ENCODE measurements at regions not wholly inside any gene's neighbourhood (a gene's known extent, or its start where the extent isn't known, plus 50 kb on each side); places are given as distances from the start of the nearest gene placed in this dataset.

- Mint-ChIP-seq H3K36me3 (no peaks in the 10 kb centered on the region), H3K27ac (no peak overlapping the region), H3K27me3 (peaks cover 8% of the 10 kb centered on the region), H3K4me3 (no peak overlapping the region), H3K9me3 (no peaks in the 10 kb centered on the region), H3K4me1 (no peaks in the 10 kb centered on the region)
- DNase-seq: no peak
Observed at GRCh38 chr7:25543798-25544197, 315.5 kb upstream of the NPVF start.

- peaks cover 8% of the 10 kb centered on the region for H3K27me3 Mint-ChIP-seq
- no peak for DNase-seq
- H3K9me3 Mint-ChIP-seq: no peaks in the 10 kb centered on the region
- H3K4me1 Mint-ChIP-seq: no peaks in the 10 kb centered on the region
- no peak overlapping the region for H3K4me3 Mint-ChIP-seq
- H3K36me3 Mint-ChIP-seq: no peaks in the 10 kb centered on the region
- no peak overlapping the region for H3K27ac Mint-ChIP-seq
Observed at GRCh38 chr7:25544254-25544653, 316.0 kb upstream of the NPVF start.

- no peaks in the 10 kb centered on the region for H3K9me3 Mint-ChIP-seq
- no peaks in the 10 kb centered on the region for H3K4me1 Mint-ChIP-seq
- DNase-seq: no peak
- no peak overlapping the region for H3K27ac Mint-ChIP-seq
- no peaks in the 10 kb centered on the region for H3K36me3 Mint-ChIP-seq
- H3K27me3 Mint-ChIP-seq: peaks cover 9% of the 10 kb centered on the region
- no peak overlapping the region for H3K4me3 Mint-ChIP-seq
Observed at GRCh38 chr7:25545124-25546008, 317.1 kb upstream of the NPVF start.

- Mint-ChIP-seq H3K4me1 (no peaks in the 10 kb centered on the region), H3K27ac (no peak overlapping the region), H3K27me3 (peaks cover 18% of the 10 kb centered on the region), H3K9me3 (no peaks in the 10 kb centered on the region), H3K4me3 (no peak overlapping the region), H3K36me3 (no peaks in the 10 kb centered on the region)
- no peak for DNase-seq
Observed at GRCh38 chr7:25546306-25546705, 318.0 kb upstream of the NPVF start.

GRCh38 chr7:25549271-25549921 lies 321.1 kb upstream of the NPVF start:
- Mint-ChIP-seq H3K27me3 (peaks cover 11% of the 10 kb centered on the region), H3K36me3 (no peaks in the 10 kb centered on the region), H3K4me3 (no peak overlapping the region), H3K9me3 (no peaks in the 10 kb centered on the region), H3K4me1 (no peaks in the 10 kb centered on the region), H3K27ac (no peak overlapping the region)
- no peak for DNase-seq

GRCh38 chr7:25550149-25550548 lies 321.9 kb upstream of the NPVF start:
- no peaks in the 10 kb centered on the region for H3K9me3 Mint-ChIP-seq
- no peak overlapping the region for H3K4me3 Mint-ChIP-seq
- H3K27me3 Mint-ChIP-seq: peaks cover 11% of the 10 kb centered on the region
- H3K36me3 Mint-ChIP-seq: no peaks in the 10 kb centered on the region
- H3K27ac Mint-ChIP-seq: no peak overlapping the region
- no peak for DNase-seq
- H3K4me1 Mint-ChIP-seq: no peaks in the 10 kb centered on the region

- Mint-ChIP-seq H3K27ac (no peak overlapping the region), H3K4me3 (no peak overlapping the region), H3K4me1 (peaks cover 9% of the 10 kb centered on the region), H3K9me3 (no peaks in the 10 kb centered on the region), H3K36me3 (no peaks in the 10 kb centered on the region), H3K27me3 (peaks cover 11% of the 10 kb centered on the region)
- no peak for DNase-seq
Observed at GRCh38 chr7:25552998-25553397, 324.7 kb upstream of the NPVF start.

- Mint-ChIP-seq H3K27me3 (peaks cover 11% of the 10 kb centered on the region), H3K36me3 (no peaks in the 10 kb centered on the region), H3K4me1 (peaks cover 9% of the 10 kb centered on the region), H3K27ac (no peak overlapping the region), H3K9me3 (no peaks in the 10 kb centered on the region), H3K4me3 (no peak overlapping the region)
- no peak for DNase-seq
Observed at GRCh38 chr7:25553580-25554291, 325.4 kb upstream of the NPVF start.

GRCh38 chr7:25557379-25557917 lies 329.2 kb upstream of the NPVF start:
- no peaks in the 10 kb centered on the region for H3K27me3 Mint-ChIP-seq
- no peaks in the 10 kb centered on the region for H3K36me3 Mint-ChIP-seq
- no peaks in the 10 kb centered on the region for H3K9me3 Mint-ChIP-seq
- no peak for DNase-seq
- peaks cover 9% of the 10 kb centered on the region for H3K4me1 Mint-ChIP-seq
- H3K4me3 Mint-ChIP-seq: no peak overlapping the region
- H3K27ac Mint-ChIP-seq: no peak overlapping the region

GRCh38 chr7:25557930-25558329 lies 329.6 kb upstream of the NPVF start:
- H3K4me3 Mint-ChIP-seq: no peak overlapping the region
- no peak for DNase-seq
- no peaks in the 10 kb centered on the region for H3K9me3 Mint-ChIP-seq
- H3K27ac Mint-ChIP-seq: no peak overlapping the region
- H3K36me3 Mint-ChIP-seq: no peaks in the 10 kb centered on the region
- H3K27me3 Mint-ChIP-seq: no peaks in the 10 kb centered on the region
- peaks cover 9% of the 10 kb centered on the region for H3K4me1 Mint-ChIP-seq

GRCh38 chr7:25558605-25559004 lies 330.3 kb upstream of the NPVF start:
- H3K9me3 Mint-ChIP-seq: no peaks in the 10 kb centered on the region
- no peaks in the 10 kb centered on the region for H3K27me3 Mint-ChIP-seq
- no peak overlapping the region for H3K4me3 Mint-ChIP-seq
- no peaks in the 10 kb centered on the region for H3K36me3 Mint-ChIP-seq
- no peak overlapping the region for H3K27ac Mint-ChIP-seq
- peaks cover 9% of the 10 kb centered on the region for H3K4me1 Mint-ChIP-seq
- DNase-seq: no peak

- DNase-seq: no peak
- no peaks in the 10 kb centered on the region for H3K9me3 Mint-ChIP-seq
- no peaks in the 10 kb centered on the region for H3K27me3 Mint-ChIP-seq
- no peak overlapping the region for H3K4me3 Mint-ChIP-seq
- H3K4me1 Mint-ChIP-seq: peaks cover 9% of the 10 kb centered on the region
- H3K36me3 Mint-ChIP-seq: no peaks in the 10 kb centered on the region
- H3K27ac Mint-ChIP-seq: no peak overlapping the region
Observed at GRCh38 chr7:25559581-25560367, 331.5 kb upstream of the NPVF start.

- Mint-ChIP-seq H3K9me3 (no peaks in the 10 kb centered on the region), H3K36me3 (no peaks in the 10 kb centered on the region), H3K27me3 (no peaks in the 10 kb centered on the region), H3K4me3 (no peak overlapping the region), H3K27ac (no peak overlapping the region), H3K4me1 (peaks cover 2% of the 10 kb centered on the region)
- DNase-seq: no peak
Observed at GRCh38 chr7:25562673-25563182, 334.4 kb upstream of the NPVF start.

- Mint-ChIP-seq H3K27ac (no peak overlapping the region), H3K27me3 (no peaks in the 10 kb centered on the region), H3K36me3 (no peaks in the 10 kb centered on the region), H3K4me3 (no peak overlapping the region), H3K9me3 (no peaks in the 10 kb centered on the region), H3K4me1 (peaks cover 5% of the 10 kb centered on the region)
- DNase-seq: no peak
Observed at GRCh38 chr7:25565002-25565401, 336.7 kb upstream of the NPVF start.
